Hepatocyte (in vitro differentiated cells): ENCODE measurements at regions not wholly inside any gene's neighbourhood (a gene's known extent, or its start where the extent isn't known, plus 50 kb on each side); places are given as distances from the start of the nearest gene placed in this dataset.

ENCODE experiments used
- DNase-seq: peaks from one replicate; pipeline ENCODE4 v3.0.0-alpha.2; 2016; ENCODE audit warnings: low spot score
- H2AFZ ChIP-seq: fragments of 200-600 bp; sonication (generic); 2 replicates; pipeline ENCODE4 v1.6.0; 2016; ENCODE audit warnings: antibody characterized with exemption, mild to moderate bottlenecking
- H3K27ac ChIP-seq: fragments of 200-600 bp; sonication (generic); 2 replicates; pipeline ENCODE4 v1.5.1; 2016; ENCODE audit warnings: mild to moderate bottlenecking
- H3K27me3 ChIP-seq: fragments of 200-600 bp; sonication (generic); 2 replicates; pipeline ENCODE4 v1.6.1; 2016
- H3K36me3 ChIP-seq: fragments of 200-600 bp; sonication (generic); replicated peaks from 2 replicates; pipeline ENCODE4 v1.5.1; 2016; ENCODE audit warnings: low read depth; ENCODE audit not compliant: insufficient read depth
- H3K4me1 ChIP-seq: fragments of 200-600 bp; sonication (generic); 2 replicates; pipeline ENCODE4 v1.5.1; 2016; ENCODE audit warnings: mild to moderate bottlenecking, moderate library complexity; ENCODE audit not compliant: insufficient read depth
- H3K4me2 ChIP-seq: fragments of 200-600 bp; sonication (generic); 2 replicates; pipeline ENCODE4 v1.6.0; 2016
- H3K4me3 ChIP-seq: fragments of 200-600 bp; sonication (generic); 2 replicates; pipeline ENCODE4 v1.5.1; 2016; ENCODE audit warnings: mild to moderate bottlenecking
- H3K79me2 ChIP-seq: fragments of 200-600 bp; sonication (generic); 2 replicates; pipeline ENCODE4 v1.6.0; 2017; ENCODE audit warnings: mild to moderate bottlenecking
- H3K9me2 ChIP-seq: fragments of 200-600 bp; sonication (generic); replicated peaks from 2 replicates; pipeline ENCODE4 v1.6.0; 2017; ENCODE audit warnings: mild to moderate bottlenecking; ENCODE audit not compliant: insufficient read depth
- H3K9me3 ChIP-seq: fragments of 200-600 bp; sonication (generic); 2 replicates; pipeline ENCODE4 v1.5.1; 2016; ENCODE audit warnings: low read depth, mild to moderate bottlenecking
- H4K20me1 ChIP-seq: fragments of 200-600 bp; sonication (generic); 2 replicates; pipeline ENCODE4 v1.6.0; 2016; ENCODE audit warnings: mild to moderate bottlenecking; ENCODE audit not compliant: insufficient read depth, poor library complexity, severe bottlenecking
- CTCF ChIP-seq: fragments of 200-600 bp; sonication (generic); IDR thresholded peaks from 2 replicates; pipeline ENCODE4 v1.5.1; 2016; ENCODE audit warnings: antibody characterized with exemption, mild to moderate bottlenecking; ENCODE audit not compliant: poor library complexity
- EZH2 ChIP-seq: fragments of 200-600 bp; sonication (generic); IDR thresholded peaks from 2 replicates; pipeline ENCODE4 v1.6.1; 2016; ENCODE audit warnings: antibody characterized with exemption, mild to moderate bottlenecking, borderline replicate concordance
- EZH2phosphoT487 ChIP-seq: fragments of 200-600 bp; sonication (generic); IDR thresholded peaks from one replicate; pipeline ENCODE4 v1.6.1; 2018; ENCODE audit warnings: antibody characterized with exemption, mild to moderate bottlenecking, low read depth, moderate library complexity; ENCODE audit not compliant: unreplicated experiment, severe bottlenecking
- WGBS: methylation state at CpG from one replicate; pipeline ENCODE4 v1.1.6; 2016; ENCODE audit warnings: low lambda C conversion rate; ENCODE audit errors: missing lambda C conversion rate; 5-methylcytosine and 5-hydroxymethylcytosine counted together

GRCh38 chr19:28941833-28942232, 271.1 kb downstream of the UQCRFS1 start:
- WGBS = 63% methylated on average over 11 of the region's 11 CpGs
- DNase-seq = no peak
- H3K79me2 ChIP-seq = no peaks in the 10 kb centered on the region

GRCh38 chr19:28940751-28941500, 272.0 kb downstream of the UQCRFS1 start:
- no peak for DNase-seq
- no peaks in the 10 kb centered on the region for H3K27me3 ChIP-seq
- H3K27ac ChIP-seq = no peak overlapping the region
- no peaks in the 10 kb centered on the region for H3K9me3 ChIP-seq
- no peaks in the 10 kb centered on the region for H3K36me3 ChIP-seq
- no peaks in the 10 kb centered on the region for H3K9me2 ChIP-seq
- TF ChIP-seq EZH2 = no peak
- TF ChIP-seq CTCF = no peak
- no peak for TF ChIP-seq EZH2phosphoT487
- no peaks in the 10 kb centered on the region for H3K79me2 ChIP-seq
- no peaks in the 10 kb centered on the region for H3K4me1 ChIP-seq
- WGBS = 71% methylated on average over 7 of the region's 7 CpGs
- no peaks in the 10 kb centered on the region for H4K20me1 ChIP-seq
- H3K4me3 ChIP-seq = no peak overlapping the region
- H2AFZ ChIP-seq = no peak overlapping the region
- H3K4me2 ChIP-seq = no peak overlapping the region

More at GRCh38 chr19:28941833-28942232, 271.1 kb downstream of the UQCRFS1 start:
- Histone ChIP-seq H3K4me2 (no peak overlapping the region), H3K4me3 (no peak overlapping the region), H3K4me1 (no peaks in the 10 kb centered on the region), H3K36me3 (no peaks in the 10 kb centered on the region), H3K27ac (no peak overlapping the region), H4K20me1 (no peaks in the 10 kb centered on the region), H3K9me3 (no peaks in the 10 kb centered on the region), H3K27me3 (no peaks in the 10 kb centered on the region), H3K9me2 (no peaks in the 10 kb centered on the region), H2AFZ (no peak overlapping the region)
- TF ChIP-seq CTCF (no peak), EZH2phosphoT487 (no peak), EZH2 (no peak)

- DNase-seq = no peak
- Histone ChIP-seq H3K36me3 (no peaks in the 10 kb centered on the region), H3K27me3 (no peaks in the 10 kb centered on the region), H3K4me3 (no peak overlapping the region), H4K20me1 (no peaks in the 10 kb centered on the region), H3K79me2 (no peaks in the 10 kb centered on the region), H3K9me2 (no peaks in the 10 kb centered on the region), H3K9me3 (no peaks in the 10 kb centered on the region), H3K4me2 (no peak overlapping the region), H2AFZ (no peak overlapping the region), H3K4me1 (no peaks in the 10 kb centered on the region), H3K27ac (no peak overlapping the region)
- TF ChIP-seq EZH2phosphoT487 = no peak
- TF ChIP-seq EZH2 = no peak
- no peak for TF ChIP-seq CTCF
Observed at GRCh38 chr19:28939236-28939635, 273.7 kb downstream of the UQCRFS1 start.
